ENCODE measurements at regions not wholly inside any gene's neighbourhood (a gene's known extent, or its start where the extent isn't known, plus 50 kb on each side); places are given as distances from the start of the nearest gene placed in this dataset.
"Not testable (repeated sequence)": the region's sequence is repeated elsewhere in the genome, so short reads cannot be mapped to it uniquely, and the experiment has no call there.

- DNase-seq = no peak
These were observed 670.0 kb upstream of the NOVA1 start for GRCh38 chr14:27267876-27268275.

DNA sequence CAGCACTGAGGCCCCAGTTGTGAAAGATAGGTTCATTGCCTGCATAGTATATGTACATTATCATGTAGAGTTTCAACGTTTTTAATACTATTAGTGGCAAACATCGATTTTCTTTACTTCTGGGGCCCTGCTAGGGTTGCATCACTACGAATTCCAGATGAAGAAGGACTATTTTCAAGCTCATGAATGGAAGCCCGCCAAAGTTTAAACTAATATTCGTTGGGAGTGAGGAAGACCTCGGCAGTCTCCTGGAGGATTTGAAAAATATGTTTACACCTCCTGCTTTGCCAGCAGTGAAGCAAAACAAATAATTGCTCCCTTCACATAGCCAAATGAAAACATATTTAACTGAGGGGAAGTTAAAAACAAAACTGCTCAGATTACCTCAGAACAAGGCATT is 672.9 kb upstream of the NOVA1 start:
- DNase-seq = no peak

DNA sequence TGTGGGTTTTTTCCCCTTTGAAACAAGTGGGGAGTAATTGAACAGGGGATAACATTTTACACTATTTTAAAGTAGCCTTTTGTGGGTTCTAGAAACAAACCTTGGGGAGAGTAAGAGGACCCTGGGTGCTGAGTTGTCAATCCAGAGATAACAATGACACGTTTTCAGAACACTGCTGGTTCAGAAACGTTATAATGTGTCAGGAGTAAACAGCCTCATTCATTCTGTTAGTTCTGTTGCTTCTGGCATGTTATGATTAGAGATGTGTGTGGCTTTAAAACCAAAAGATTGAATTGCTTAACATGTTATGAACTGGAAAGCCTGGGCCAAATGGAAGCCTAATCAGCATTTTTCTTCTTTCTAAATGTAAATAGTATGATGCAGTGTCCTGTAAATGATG is 680.5 kb upstream of the NOVA1 start:
- DNase-seq = no peak

- no peak for DNase-seq
These were observed 707.7 kb upstream of the NOVA1 start for GRCh38 chr14:27305441-27305945.

DNA sequence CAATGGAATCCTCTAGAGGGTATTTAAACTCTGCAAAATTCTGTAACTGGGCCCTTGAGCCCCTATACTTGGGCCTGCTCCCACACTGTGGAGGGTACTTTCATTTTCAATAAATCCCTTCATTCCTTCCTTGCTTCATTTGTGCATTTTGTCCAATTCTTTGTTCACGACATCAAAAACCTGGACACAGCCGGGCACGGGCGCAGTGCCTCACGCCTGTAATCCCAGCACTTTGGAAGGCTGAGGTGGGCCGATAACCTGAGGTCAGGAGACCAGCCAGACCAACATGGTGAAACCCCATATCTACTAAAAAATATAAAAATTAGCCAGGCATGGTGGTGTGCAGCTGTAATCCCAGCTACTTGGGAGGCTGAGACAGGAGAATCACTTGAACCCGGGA is 714.9 kb upstream of the NOVA1 start:
- DNase-seq = not testable (repeated sequence)

- no peak for DNase-seq
These were observed 716.4 kb upstream of the NOVA1 start for GRCh38 chr14:27314231-27314630.

DNA sequence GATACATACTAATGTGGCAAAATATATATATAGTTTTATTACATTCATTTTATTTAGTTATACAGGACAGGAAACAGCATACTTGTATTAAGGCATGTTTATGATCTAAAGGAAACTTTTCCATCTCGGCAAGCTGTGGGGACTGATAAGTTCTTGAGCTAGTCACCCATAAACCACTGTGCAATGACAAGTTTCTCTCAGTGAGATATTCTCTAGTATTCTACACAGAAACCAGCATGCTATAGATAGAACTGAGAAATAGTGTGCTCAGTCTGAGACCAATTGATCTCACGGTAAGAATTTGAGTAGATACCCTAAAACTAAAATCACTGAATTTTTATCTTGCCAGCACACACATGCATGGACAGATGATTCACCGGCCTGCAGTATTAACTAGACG is 717.6 kb upstream of the NOVA1 start:
- no peak for DNase-seq

DNA sequence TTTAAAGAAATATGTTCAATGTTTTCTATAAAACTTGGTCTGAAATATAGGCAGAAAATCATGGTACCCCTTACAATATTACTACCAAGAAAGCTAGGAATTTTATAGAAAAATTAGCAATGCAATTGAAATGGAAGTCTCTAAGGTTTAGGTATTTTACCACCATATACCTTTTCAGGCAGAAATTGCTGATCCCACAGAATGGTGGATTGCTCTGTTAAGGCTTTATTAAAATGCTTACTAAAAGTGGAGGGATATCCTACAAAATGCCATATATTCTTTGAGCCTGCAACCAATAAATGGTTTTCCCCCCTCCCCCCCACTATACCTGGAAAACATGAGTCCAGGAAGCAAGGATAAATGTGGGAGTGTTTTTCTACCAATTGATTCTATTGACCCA is 718.1 kb upstream of the NOVA1 start:
- DNase-seq = no peak

- DNase-seq = no peak
These were observed 721.1 kb upstream of the NOVA1 start for GRCh38 chr14:27318774-27319420.

- no peak for DNase-seq
These were observed 722.4 kb upstream of the NOVA1 start for GRCh38 chr14:27320261-27320660.

DNA sequence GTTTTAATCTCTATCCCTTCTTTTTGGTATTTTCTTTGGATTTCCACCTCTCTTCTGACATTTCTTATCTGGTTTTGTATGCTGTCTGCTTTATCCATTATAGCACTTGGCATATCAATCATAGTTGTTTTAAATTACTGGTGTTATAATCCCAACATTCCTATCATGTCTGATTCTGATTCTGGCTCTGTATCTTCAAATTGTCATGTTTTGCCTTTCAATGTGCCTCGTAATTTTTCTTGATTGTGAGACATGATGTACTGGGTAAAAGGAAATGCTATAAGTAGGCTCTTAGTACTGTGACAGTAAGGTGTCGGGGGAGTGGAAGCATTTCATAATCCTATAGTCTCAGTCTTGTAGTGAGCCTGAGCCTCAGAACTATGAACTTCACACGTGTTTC is 729.3 kb upstream of the NOVA1 start:
- DNase-seq = no peak

DNA sequence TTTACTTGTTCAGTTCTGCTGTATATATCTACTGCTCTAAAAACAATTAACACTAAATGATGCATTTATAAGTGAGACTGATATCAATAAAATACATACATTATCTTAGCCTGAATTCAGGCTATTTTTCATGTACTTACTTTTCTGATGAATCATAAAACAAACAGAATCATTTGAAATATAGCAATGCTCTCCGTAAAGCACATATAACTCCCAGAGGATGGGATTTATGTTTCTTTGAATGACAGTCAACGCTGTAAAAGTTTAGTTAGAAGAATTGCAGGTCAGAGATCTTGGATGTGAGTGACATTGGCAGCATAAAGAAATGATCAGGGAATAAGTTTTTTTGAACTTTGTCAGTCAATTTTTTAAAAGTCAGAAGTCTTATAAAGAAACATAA is 740.2 kb upstream of the NOVA1 start:
- DNase-seq = no peak

DNA sequence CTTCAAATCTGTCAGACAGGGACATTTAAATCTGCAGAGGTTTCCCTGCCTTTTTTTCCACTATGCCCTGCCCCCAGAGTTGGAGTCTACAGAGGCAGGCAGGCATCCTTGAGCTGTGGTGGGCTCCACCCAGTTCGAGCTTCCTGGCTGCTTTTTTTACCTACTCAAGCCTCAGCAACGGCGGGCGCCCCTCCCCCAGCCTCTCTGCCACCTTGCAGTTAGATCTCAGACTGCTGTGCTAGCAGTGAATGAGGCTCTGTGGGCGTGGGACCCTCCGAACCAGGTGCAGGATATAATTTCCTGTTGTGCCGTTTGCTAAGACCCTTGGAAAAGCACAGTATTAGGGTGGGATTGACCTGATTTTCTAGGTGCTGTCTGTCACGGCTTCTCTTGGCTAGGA is 765.2 kb upstream of the NOVA1 start:
- DNase-seq = not testable (repeated sequence)

DNA sequence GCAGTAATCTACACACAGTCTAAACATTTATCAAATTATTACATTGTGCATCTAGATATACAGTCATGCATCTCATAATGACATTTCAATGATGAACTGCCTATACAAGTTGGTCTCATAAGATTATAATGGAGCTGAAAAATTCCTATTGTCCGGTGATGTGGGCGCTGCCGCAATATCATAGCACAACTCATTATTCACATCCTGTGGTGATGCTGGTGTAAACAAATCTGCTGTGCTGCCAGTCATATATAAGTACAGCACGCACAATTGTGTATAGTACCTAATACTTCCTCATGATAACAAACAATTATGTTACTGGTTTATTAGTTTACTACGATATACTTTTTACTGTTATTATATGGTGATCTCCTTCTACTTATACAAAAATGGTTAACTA is 768.8 kb upstream of the NOVA1 start:
- DNase-seq = no peak

DNA sequence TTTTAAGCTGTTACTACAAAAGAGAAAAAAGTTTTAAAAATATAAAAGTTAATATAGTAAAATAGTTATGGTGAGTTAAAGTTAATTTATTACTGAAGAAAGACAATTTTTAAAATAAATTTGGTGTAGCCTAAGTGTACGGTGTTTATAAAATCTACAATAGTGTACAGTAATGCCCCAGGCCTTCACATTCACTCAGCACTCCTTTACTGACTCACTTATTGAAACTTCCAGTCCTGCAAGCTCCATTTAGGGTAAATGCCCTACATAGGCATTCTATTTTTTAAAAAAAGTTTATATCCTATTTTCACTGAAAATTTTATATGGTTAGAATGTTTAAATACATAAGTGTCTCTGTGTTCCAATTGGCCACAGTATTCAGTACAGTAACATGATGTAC is 769.5 kb upstream of the NOVA1 start:
- DNase-seq = no peak

- no peak for DNase-seq
These were observed 772.2 kb upstream of the NOVA1 start for GRCh38 chr14:27370074-27370473.

GRCh38 chr14:27370775-27371174 is 772.9 kb upstream of the NOVA1 start:
- no peak for DNase-seq

DNA sequence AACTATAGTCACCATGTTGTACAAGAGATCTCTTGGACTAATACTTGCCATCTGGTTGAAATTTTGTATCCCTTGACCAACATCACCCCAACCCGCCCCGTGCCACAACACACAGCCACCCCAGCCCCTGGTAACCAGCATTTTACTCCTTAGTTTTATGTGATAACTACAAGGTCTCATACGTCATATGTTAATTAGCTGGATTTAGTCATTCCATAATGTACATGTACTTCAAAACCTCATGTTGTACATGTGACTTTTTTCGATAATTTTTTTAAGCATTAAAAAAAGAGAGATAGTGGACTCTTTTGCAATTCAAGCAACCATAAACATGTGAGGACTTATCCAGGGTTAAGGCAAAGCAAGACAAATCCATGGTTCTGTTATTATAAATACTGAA is 773.4 kb upstream of the NOVA1 start:
- DNase-seq = no peak

DNA sequence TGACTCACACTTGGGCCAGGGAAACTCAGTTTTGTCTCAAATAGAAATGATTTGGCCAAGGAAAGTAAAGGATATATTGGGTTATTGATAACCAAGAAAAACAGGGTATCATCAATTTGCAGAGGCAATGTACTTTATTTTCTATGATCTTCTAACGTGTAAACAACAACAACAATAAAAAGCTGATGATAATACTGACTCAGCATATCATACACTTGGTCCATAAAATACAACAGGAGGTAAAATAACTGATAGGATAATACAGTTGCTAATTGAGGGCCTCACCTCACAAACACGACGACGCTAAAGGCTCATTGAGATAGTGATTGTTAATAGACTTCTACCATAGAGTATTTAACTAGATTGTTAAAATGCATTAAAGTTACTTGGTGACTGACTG is 774.0 kb upstream of the NOVA1 start:
- DNase-seq = no peak

DNA sequence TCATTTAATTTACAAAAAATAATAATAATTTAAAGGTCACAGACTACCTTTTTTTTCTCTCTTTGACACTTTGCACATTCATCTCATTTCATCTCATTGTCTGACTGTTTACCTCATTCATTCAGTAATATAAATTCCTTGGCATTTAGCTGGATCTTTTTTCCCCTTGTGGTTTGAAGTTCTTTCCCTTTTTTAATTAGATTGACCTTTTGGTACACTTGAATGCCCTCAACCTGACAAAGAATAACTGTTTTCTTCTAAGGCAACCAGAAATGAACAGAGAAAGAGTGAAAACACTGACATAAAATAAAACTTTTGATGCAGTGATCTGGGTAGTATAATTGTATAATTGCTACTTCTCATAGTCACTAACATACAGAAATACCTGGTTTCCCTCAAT is 774.9 kb upstream of the NOVA1 start:
- DNase-seq = no peak

GRCh38 chr14:27384124-27384523 is 786.3 kb upstream of the NOVA1 start:
- DNase-seq = no peak

DNA sequence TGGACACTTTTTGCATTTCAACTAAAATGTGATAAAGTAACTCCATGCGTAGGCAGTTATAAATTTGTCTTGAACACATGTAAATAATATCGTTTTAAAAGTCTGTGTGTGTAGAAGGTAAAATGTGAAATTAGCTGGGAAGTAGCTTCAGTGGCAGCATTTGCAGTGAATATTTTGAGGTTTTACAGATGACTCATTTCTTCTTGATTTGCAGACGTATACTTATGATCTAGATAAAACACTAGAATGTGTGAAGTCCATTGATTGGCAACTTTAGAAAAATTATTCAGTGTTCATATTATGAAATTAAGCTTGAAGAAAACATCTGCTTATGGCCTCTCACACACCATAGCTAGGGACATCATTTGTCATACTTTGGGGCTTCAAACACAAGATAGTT is 788.6 kb upstream of the NOVA1 start:
- no peak for DNase-seq

- DNase-seq = no peak
These were observed 789.6 kb upstream of the NOVA1 start for GRCh38 chr14:27387463-27387862.

DNA sequence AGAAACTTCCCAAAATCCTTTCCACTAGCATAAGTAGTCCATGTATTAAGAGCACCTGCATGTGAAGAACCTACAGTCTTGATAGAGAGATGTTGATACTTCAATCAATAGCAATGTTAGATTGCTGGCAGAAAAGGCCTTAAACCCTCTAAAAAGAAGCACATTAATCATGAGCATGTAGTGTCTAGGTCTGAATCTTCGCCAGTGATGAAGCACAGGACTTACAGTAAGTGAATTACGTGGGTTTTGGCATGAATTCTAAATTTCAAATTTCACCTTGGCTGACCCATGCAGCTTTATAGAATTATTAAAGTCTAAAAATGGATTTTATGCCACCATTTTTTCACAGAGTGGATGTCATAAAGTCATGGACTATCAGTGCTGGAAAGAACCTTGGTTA is 791.6 kb upstream of the NOVA1 start:
- DNase-seq = no peak

DNA sequence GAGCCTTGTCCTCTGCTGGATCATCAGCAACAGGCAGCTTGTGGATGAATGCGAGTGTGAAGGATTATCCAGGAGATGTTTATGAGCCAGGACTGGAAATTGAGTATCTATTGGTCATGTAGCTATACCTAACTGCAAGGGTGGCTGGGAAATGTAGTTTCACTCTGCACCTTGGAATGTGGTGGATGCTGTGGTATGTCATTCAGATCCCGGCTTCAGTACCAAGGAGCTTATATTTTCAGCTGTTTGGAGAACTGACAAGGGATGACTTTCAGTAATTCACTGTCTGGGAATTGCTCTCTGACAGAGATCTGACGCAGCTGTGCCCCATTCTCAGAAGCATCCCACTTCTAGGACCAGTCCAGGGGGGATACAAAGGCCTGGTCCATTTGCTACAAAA is 792.3 kb upstream of the NOVA1 start:
- no peak for DNase-seq

DNA sequence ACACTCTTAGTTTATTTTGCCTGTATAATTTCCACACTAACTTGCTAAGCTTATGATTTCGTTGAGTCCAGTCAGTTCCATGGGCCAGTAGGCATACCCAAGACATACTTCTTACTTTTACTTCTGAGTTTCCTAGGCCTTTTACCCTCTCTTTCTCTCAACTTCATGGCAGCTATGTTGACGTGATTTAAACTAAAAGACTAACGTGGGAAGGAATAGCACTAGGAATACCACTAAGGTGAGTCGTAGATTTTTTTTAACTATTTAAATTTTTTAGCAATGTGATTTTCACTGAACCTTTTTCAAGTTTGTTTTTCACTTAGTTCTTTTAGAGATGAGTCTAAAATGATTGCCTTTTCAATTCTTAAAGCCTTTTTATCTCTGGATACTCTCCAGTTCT is 793.5 kb upstream of the NOVA1 start:
- no peak for DNase-seq

Data from KG1 (cell line).